ENCODE measurements at regions not wholly inside any gene's neighbourhood (a gene's known extent, or its start where the extent isn't known, plus 50 kb on each side); places are given as distances from the start of the nearest gene placed in this dataset.

DNA sequence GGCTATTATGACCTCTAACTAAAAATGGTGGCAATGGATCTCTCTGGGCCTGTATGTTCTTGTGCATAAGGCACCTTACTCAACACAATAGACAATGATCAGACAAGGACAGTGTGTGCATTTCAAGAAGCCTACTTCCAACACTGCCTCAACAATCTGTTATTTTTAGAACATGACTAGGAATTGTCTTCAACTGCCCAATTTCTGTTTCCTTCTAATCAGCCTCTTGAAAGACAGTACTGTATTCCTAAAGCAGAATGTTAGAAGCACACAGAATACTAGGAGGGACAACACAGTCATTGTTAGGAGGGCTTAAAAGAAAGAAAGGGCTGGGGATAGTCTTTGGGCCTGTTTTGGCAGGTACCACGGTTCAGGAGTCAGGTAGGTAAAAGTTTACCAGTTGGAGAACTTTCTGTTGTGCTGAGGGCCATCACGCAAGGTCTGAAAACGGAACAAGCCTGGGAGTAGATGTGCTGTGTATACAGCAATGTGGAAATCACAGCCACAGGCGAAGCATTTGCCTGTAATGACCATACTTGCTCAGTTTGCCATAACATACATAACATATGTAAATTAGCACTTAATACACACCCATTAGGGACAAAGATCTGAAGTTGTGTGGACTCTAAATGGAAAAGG, 100.8 kb upstream of the ATXN3L start:
- Histone ChIP-seq H3F3A (ENCODE audit: insufficient read depth) (peaks cover 10% of the 10 kb centered on the region; the same call in 1 of the 2 replicates), H3K4me2 (ENCODE audit: unreplicated experiment) (no peak overlapping the region), H3K27ac (no peak overlapping the region), H4K20me1 (ENCODE audit: insufficient read depth) (no peaks in the 10 kb centered on the region), H3K9me3 (ENCODE audit: low read depth) (no peaks in the 10 kb centered on the region), H3K27me3 (replicated peaks; ENCODE audit: insufficient read depth) (no peaks in the 10 kb centered on the region), H3K79me2 (ENCODE audit: insufficient read depth) (no peaks in the 10 kb centered on the region), H3K36me3 (ENCODE audit: low read depth) (no peaks in the 10 kb centered on the region), H3K4me1 (ENCODE audit: insufficient read depth) (peaks cover 18% of the 10 kb centered on the region), H3K4me3 (no peak overlapping the region), H2AFZ (no peak overlapping the region), H3K9ac (no peak overlapping the region), H3K9me2 (ENCODE audit: insufficient read depth) (no peaks in the 10 kb centered on the region)
- 99 to 100% methylated on average over 4 of the region's 4 CpGs for whole genome bisulfite sequencing, 2 experiments (ENCODE audit: low coverage in 1 of 2, low lambda C conversion rate in 2 of 2, missing lambda C conversion rate in 2 of 2)
- no peak for TF ChIP-seq EZH2phosphoT487 (IDR thresholded peaks at IDR 0.05; ENCODE audit: insufficient read depth, low read depth)
- no peak for TF ChIP-seq EZH2 (IDR thresholded peaks at IDR 0.05; ENCODE audit: insufficient read depth, poor library complexity, severe bottlenecking)
- in situ Hi-C loops (cut with MboI) = no loop called here
- DNase-seq = no peak

DNA sequence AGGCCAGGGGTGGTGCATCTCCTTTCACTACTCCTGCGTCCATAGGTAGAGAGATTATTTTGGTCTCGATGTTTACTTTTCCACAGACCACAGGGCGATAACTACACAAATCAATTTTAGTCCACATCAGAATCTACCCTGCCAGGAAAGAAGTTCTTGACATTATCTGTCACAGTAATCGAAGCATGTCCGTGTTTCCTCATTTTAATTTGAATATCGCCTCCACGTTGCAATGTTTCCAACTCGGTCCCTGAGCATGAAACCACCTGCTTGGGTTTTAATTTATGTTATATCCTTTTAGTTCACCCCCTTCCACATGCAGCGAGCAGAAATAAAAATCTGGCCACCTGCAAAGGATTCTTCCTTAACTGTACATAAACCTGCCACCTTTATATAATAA, 100.1 kb upstream of the ATXN3L start:
- Histone ChIP-seq H3K4me1 (ENCODE audit: insufficient read depth) (peaks cover 18% of the 10 kb centered on the region), H3K9me2 (ENCODE audit: insufficient read depth) (no peaks in the 10 kb centered on the region), H3F3A (ENCODE audit: insufficient read depth) (peaks cover 10% of the 10 kb centered on the region; the same call in 1 of the 2 replicates), H2AFZ (no peak overlapping the region), H3K36me3 (ENCODE audit: low read depth) (no peaks in the 10 kb centered on the region), H3K9me3 (ENCODE audit: low read depth) (no peaks in the 10 kb centered on the region), H3K4me3 (no peak overlapping the region), H3K9ac (no peak overlapping the region), H4K20me1 (ENCODE audit: insufficient read depth) (no peaks in the 10 kb centered on the region), H3K27ac (no peak overlapping the region), H3K4me2 (ENCODE audit: unreplicated experiment) (no peak overlapping the region), H3K79me2 (ENCODE audit: insufficient read depth) (no peaks in the 10 kb centered on the region), H3K27me3 (replicated peaks; ENCODE audit: insufficient read depth) (no peaks in the 10 kb centered on the region)
- 96 to 99% methylated on average over 9 of the region's 9 CpGs for WGBS, 2 experiments (ENCODE audit: low coverage in 1 of 2, low lambda C conversion rate in 2 of 2, missing lambda C conversion rate in 2 of 2)
- no peak for DNase-seq
- in situ Hi-C loops (cut with MboI) = no loop called here
- TF ChIP-seq EZH2 (IDR thresholded peaks at IDR 0.05; ENCODE audit: insufficient read depth, poor library complexity, severe bottlenecking) (no peak), EZH2phosphoT487 (IDR thresholded peaks at IDR 0.05; ENCODE audit: insufficient read depth, low read depth) (no peak)

- Histone ChIP-seq H3K4me3 (no peak overlapping the region), H2AFZ (peak overlapping the region; percentile 80), H3K79me2 (ENCODE audit: insufficient read depth) (no peaks in the 10 kb centered on the region), H3F3A (ENCODE audit: insufficient read depth) (peaks cover 10% of the 10 kb centered on the region; the same call in 1 of the 2 replicates), H3K9me2 (ENCODE audit: insufficient read depth) (no peaks in the 10 kb centered on the region), H3K27me3 (replicated peaks; ENCODE audit: insufficient read depth) (no peaks in the 10 kb centered on the region), H3K27ac (peak overlapping the region; percentile 69), H3K4me2 (ENCODE audit: unreplicated experiment) (no peak overlapping the region), H3K9ac (no peak overlapping the region), H3K4me1 (ENCODE audit: insufficient read depth) (peaks cover 17% of the 10 kb centered on the region), H3K36me3 (ENCODE audit: low read depth) (no peaks in the 10 kb centered on the region), H3K9me3 (ENCODE audit: low read depth) (no peaks in the 10 kb centered on the region), H4K20me1 (ENCODE audit: insufficient read depth) (no peaks in the 10 kb centered on the region)
- in situ Hi-C loops (cut with MboI) = no loop called here
- TF ChIP-seq EZH2 (IDR thresholded peaks at IDR 0.05; ENCODE audit: insufficient read depth, poor library complexity, severe bottlenecking) = no peak
- TF ChIP-seq EZH2phosphoT487 (IDR thresholded peaks at IDR 0.05; ENCODE audit: insufficient read depth, low read depth) = no peak
- DNase-seq = no peak
- WGBS, 2 experiments (ENCODE audit: low coverage in 1 of 2, low lambda C conversion rate in 2 of 2, missing lambda C conversion rate in 2 of 2) = 88 to 90% methylated on average over 9 of the region's 9 CpGs
These were observed 99.4 kb upstream of the ATXN3L start for GRCh38 chrX:13419276-13419675.

- H2AFZ ChIP-seq = peak overlapping the region; percentile 80
- H3K9ac ChIP-seq = 0 out of 2 replicates have a peak overlapping the region, but pooled peaks have one; percentile 31
- H3K27me3 ChIP-seq (replicated peaks; ENCODE audit: insufficient read depth) = no peaks in the 10 kb centered on the region
- H3K79me2 ChIP-seq (ENCODE audit: insufficient read depth) = no peaks in the 10 kb centered on the region
- H3K9me2 ChIP-seq (ENCODE audit: insufficient read depth) = no peaks in the 10 kb centered on the region
- H3K9me3 ChIP-seq (ENCODE audit: low read depth) = no peaks in the 10 kb centered on the region
- no peak for TF ChIP-seq EZH2 (IDR thresholded peaks at IDR 0.05; ENCODE audit: insufficient read depth, poor library complexity, severe bottlenecking)
- no peak for TF ChIP-seq EZH2phosphoT487 (IDR thresholded peaks at IDR 0.05; ENCODE audit: insufficient read depth, low read depth)
- no peak overlapping the region for H3K4me3 ChIP-seq
- in situ Hi-C loops (cut with MboI) = no loop called here
- no peaks in the 10 kb centered on the region for H4K20me1 ChIP-seq (ENCODE audit: insufficient read depth)
- peaks cover 14% of the 10 kb centered on the region for H3K4me1 ChIP-seq (ENCODE audit: insufficient read depth)
- H3K36me3 ChIP-seq (ENCODE audit: low read depth) = no peaks in the 10 kb centered on the region
- peak; percentile 50 for DNase-seq
- H3F3A ChIP-seq (ENCODE audit: insufficient read depth) = peaks cover 10% of the 10 kb centered on the region; the same call in 1 of the 2 replicates
- H3K4me2 ChIP-seq (ENCODE audit: unreplicated experiment) = peak overlapping the region; percentile 28
- peak overlapping the region; percentile 69 for H3K27ac ChIP-seq
- WGBS, 2 experiments (ENCODE audit: low coverage in 1 of 2, low lambda C conversion rate in 2 of 2, missing lambda C conversion rate in 2 of 2) = 47 to 52% methylated on average over 8 of the region's 8 CpGs
These were observed 98.6 kb upstream of the ATXN3L start for GRCh38 chrX:13418126-13419097.

Data from GM23248 (cell line).